H1 (cell line): ENCODE measurements at regions not wholly inside any gene's neighbourhood (a gene's known extent, or its start where the extent isn't known, plus 50 kb on each side); places are given as distances from the start of the nearest gene placed in this dataset.

Experiments
- CTBP2 ChIP-seq: IDR thresholded peaks from 2 replicates; pipeline ENCODE4 v1.7.0; 2011; ENCODE audit warnings: borderline replicate concordance, mild to moderate bottlenecking, moderate library complexity, mixed read lengths, low read length; ENCODE audit not compliant: insufficient read depth, insufficient read length
- EGR1 ChIP-seq: IDR thresholded peaks from 2 replicates; pipeline ENCODE4 v1.6.1; 2011; ENCODE audit warnings: low read depth, low read length, borderline replicate concordance
- EZH2 ChIP-seq: fragments of 200-600 bp; sonication (generic); IDR thresholded peaks from 2 replicates; pipeline ENCODE4 v1.7.1; 2012; ENCODE audit warnings: low read depth, mild to moderate bottlenecking, moderate library complexity, low read length, inconsistent platforms; ENCODE audit not compliant: severe bottlenecking
- POLR2A ChIP-seq, 2 experiments: IDR thresholded peaks; 1 replicate in 1 of 2; 2 replicates in 1 of 2; pipeline ENCODE4 v1.6.1; 2011; ENCODE audit warnings: low read depth in 2 of 2, low read length in 2 of 2, mild to moderate bottlenecking in 2 of 2; ENCODE audit errors: control extremely low read depth in 1 of 2
- POLR2AphosphoS5 ChIP-seq: IDR thresholded peaks from 2 replicates; pipeline ENCODE4 v1.6.1; 2011; ENCODE audit warnings: low read depth, low read length
- SIN3A ChIP-seq, 2 experiments: IDR thresholded peaks in 1 of 2; conservative IDR thresholded peaks in 1 of 2; 2 replicates each; pipeline ENCODE4 v1.6.1; 2011 to 2012; ENCODE audit warnings: low read length in 2 of 2, improper control_type of control experiment in 1 of 2, low read depth in 1 of 2, mild to moderate bottlenecking in 1 of 2
- TAF1 ChIP-seq: IDR thresholded peaks from 2 replicates; pipeline ENCODE4 v1.6.1; 2011; ENCODE audit warnings: mild to moderate bottlenecking, low read depth, low read length
- TAF7 ChIP-seq: optimal IDR thresholded peaks from 2 replicates; pipeline ENCODE3; 2011; ENCODE audit warnings: low read depth, mild to moderate bottlenecking, inconsistent platforms, low read length, moderate library complexity, borderline replicate concordance
- TF ChIP-seq, protein P1 (sequence below), 3 experiments: IDR thresholded peaks; 1 replicate in 2 of 3; 2 replicates in 1 of 3; pipeline versions ENCODE4 v1.5.1 to v1.6.1; 2011; ENCODE audit warnings: low read length in 3 of 3, mild to moderate bottlenecking in 3 of 3, inconsistent platforms in 2 of 3, low read depth in 1 of 3, moderate library complexity in 1 of 3; ENCODE audit not compliant: insufficient read depth in 1 of 3; ENCODE audit errors: control extremely low read depth in 1 of 3

DNA sequence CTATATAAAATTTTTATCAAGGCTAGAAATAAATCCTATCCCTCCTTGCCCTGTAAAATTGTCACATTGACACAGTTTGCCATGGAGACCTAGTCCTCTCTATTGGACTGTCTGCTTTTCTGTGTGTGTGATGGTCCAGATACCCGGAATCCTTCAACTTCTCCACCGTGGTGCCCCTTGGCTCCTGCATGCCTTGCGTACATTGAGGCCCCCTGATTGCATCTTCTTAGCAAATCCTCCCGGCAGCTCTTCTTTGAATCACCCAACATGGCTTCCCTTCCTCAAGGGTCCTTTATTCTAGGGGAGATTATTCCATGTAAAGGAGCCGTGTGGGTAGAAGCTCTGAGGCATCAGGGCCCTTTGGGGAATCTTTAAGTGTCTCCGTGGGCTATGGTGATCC lies 219.5 kb downstream of the CDC5L start:
- TF ChIP-seq TAF1, result no peak
- TF ChIP-seq EZH2, result no peak
- no peak for TF ChIP-seq POLR2A (IDR thresholded peaks at IDR 0.05; ENCODE audit: control extremely low read depth in 1 of 2, low read depth in 2 of 2, low read length in 2 of 2)
- no peak for TF ChIP-seq POLR2AphosphoS5
- TF ChIP-seq SIN3A (conservative IDR thresholded peaks at IDR 0.05 in 1 of 2, IDR thresholded peaks at IDR 0.05 in 1 of 2; ENCODE audit: low read depth in 1 of 2, low read length in 2 of 2), result no peak
- TF ChIP-seq TAF7, result no peak
- no peak for TF ChIP-seq EGR1
- TF ChIP-seq CTBP2, result no peak
- TF ChIP-seq, protein P1, sequence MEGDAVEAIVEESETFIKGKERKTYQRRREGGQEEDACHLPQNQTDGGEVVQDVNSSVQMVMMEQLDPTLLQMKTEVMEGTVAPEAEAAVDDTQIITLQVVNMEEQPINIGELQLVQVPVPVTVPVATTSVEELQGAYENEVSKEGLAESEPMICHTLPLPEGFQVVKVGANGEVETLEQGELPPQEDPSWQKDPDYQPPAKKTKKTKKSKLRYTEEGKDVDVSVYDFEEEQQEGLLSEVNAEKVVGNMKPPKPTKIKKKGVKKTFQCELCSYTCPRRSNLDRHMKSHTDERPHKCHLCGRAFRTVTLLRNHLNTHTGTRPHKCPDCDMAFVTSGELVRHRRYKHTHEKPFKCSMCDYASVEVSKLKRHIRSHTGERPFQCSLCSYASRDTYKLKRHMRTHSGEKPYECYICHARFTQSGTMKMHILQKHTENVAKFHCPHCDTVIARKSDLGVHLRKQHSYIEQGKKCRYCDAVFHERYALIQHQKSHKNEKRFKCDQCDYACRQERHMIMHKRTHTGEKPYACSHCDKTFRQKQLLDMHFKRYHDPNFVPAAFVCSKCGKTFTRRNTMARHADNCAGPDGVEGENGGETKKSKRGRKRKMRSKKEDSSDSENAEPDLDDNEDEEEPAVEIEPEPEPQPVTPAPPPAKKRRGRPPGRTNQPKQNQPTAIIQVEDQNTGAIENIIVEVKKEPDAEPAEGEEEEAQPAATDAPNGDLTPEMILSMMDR (IDR thresholded peaks at IDR 0.05; ENCODE audit: control extremely low read depth in 1 of 3, insufficient read depth in 1 of 3, low read depth in 1 of 3, low read length in 3 of 3), result no peak
